ENCODE measurements at regions not wholly inside any gene's neighbourhood (a gene's known extent, or its start where the extent isn't known, plus 50 kb on each side); places are given as distances from the start of the nearest gene placed in this dataset.

DNA sequence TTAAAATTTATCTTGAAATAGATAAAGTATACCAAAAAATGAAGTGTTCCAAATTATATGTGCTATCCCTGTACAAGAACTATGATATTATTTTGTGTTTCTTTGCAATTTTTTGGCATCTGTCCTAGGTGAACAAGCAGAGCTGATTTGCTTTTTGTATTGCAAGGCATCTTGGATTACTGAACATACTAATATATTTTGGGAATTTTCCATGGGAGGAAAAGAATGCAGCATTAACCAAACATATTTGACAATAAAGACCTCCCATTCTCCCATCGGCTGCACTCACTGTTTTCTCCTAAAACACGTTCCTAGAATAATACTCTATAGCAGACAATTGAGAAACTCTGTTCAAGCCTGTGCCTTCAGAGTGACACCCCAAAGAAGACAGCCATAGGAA is 265.1 kb upstream of the ALCAM start:
- Histone ChIP-seq H3K4me1 (ENCODE audit: control insufficient read depth, insufficient read depth, low read length) (no peaks in the 10 kb centered on the region), H3K9ac (ENCODE audit: low read length in 2 of 2) (no peak overlapping the region), H3K36me3 (ENCODE audit: control insufficient read depth in 2 of 2, insufficient read depth in 2 of 2, low read length in 2 of 2) (no peaks in the 10 kb centered on the region), H3K9me3 (ENCODE audit: control insufficient read depth in 2 of 2, low read length in 2 of 2) (no peaks in the 10 kb centered on the region), H3K4me3 (ENCODE audit: low read length in 2 of 2) (no peak overlapping the region), H3K27me3 (ENCODE audit: control insufficient read depth in 1 of 2, insufficient read depth in 2 of 2, low read length in 2 of 2) (no peaks in the 10 kb centered on the region), H3K27ac (ENCODE audit: low read length) (no peak overlapping the region)

DNA sequence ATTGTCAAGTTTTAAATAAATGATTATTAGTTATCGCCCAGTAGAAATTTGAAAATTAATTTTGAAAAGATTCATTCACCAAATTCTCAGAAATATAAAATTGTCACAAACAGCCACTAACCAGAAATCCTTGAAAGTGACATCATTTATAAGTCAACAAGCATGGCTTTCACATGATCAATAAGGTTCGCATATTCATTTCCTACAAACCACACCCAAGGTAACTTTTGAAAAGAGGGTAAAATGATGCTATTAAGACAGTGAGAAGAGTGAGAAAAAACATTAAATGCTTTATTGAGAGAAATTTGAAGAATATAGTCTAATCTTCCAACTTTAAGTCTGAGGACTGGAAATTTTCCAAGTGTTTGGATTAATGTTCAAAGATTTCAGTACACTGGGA is 263.6 kb upstream of the ALCAM start:
- Histone ChIP-seq H3K4me1 (ENCODE audit: control insufficient read depth, insufficient read depth, low read length) (no peaks in the 10 kb centered on the region), H3K27me3 (ENCODE audit: control insufficient read depth in 1 of 2, insufficient read depth in 2 of 2, low read length in 2 of 2) (no peaks in the 10 kb centered on the region), H3K27ac (ENCODE audit: low read length) (no peak overlapping the region), H3K9me3 (ENCODE audit: control insufficient read depth in 2 of 2, low read length in 2 of 2) (no peaks in the 10 kb centered on the region), H3K4me3 (ENCODE audit: low read length in 2 of 2) (no peak overlapping the region), H3K36me3 (ENCODE audit: control insufficient read depth in 2 of 2, insufficient read depth in 2 of 2, low read length in 2 of 2) (no peaks in the 10 kb centered on the region), H3K9ac (ENCODE audit: low read length in 2 of 2) (no peak overlapping the region)

DNA sequence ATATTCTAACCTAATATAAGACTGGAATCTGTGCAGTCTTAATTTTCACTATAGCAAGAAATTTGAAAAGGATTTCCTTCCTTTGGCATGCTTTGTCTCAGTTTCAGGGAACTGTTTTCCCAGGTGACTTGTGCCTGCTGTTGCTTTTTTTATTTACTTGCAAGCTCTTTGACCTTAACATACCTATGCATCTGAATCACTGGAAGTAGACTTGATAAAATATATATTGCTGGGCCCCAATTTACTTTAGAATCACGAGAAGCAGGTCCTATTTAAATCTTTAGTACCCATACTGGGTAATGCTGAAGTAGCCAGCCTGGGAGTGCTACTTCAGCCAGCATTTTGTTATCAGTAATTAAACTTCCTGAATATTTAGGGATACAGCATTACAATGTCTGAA is 257.9 kb upstream of the ALCAM start:
- H3K27ac ChIP-seq (ENCODE audit: low read length), result no peak overlapping the region
- no peaks in the 10 kb centered on the region for H3K36me3 ChIP-seq (ENCODE audit: control insufficient read depth in 2 of 2, insufficient read depth in 2 of 2, low read length in 2 of 2)
- H3K27me3 ChIP-seq (ENCODE audit: control insufficient read depth in 1 of 2, insufficient read depth in 2 of 2, low read length in 2 of 2), result no peaks in the 10 kb centered on the region
- H3K9me3 ChIP-seq (ENCODE audit: control insufficient read depth in 2 of 2, low read length in 2 of 2), result peaks cover 0 to 5% of the 10 kb centered on the region in 2 donors
- H3K4me1 ChIP-seq (ENCODE audit: control insufficient read depth, insufficient read depth, low read length), result no peaks in the 10 kb centered on the region
- H3K4me3 ChIP-seq (ENCODE audit: low read length in 2 of 2), result no peak overlapping the region
- no peak overlapping the region for H3K9ac ChIP-seq (ENCODE audit: low read length in 2 of 2)

DNA sequence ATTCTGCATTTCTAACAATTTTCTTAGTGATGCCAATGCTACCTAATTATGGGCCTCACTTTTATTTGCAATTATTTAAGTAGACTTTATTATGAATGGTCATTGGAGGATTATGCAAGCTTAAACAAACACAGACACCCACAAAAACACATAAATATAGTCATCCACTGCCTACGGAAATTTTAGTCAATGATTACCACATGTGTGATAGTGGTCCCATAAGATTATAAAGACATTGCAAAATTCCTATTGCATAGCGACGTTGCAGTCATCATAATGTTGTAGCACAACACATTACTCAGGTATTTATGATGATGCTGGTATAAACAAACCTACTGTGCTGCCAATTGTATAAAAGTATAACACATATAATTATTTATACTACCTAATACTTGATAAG is 247.8 kb upstream of the ALCAM start:
- Histone ChIP-seq H3K4me3 (ENCODE audit: low read length in 2 of 2) (no peak overlapping the region), H3K27ac (ENCODE audit: low read length) (no peak overlapping the region), H3K4me1 (ENCODE audit: control insufficient read depth, insufficient read depth, low read length) (no peaks in the 10 kb centered on the region), H3K27me3 (ENCODE audit: control insufficient read depth in 1 of 2, insufficient read depth in 2 of 2, low read length in 2 of 2) (no peaks in the 10 kb centered on the region), H3K9ac (ENCODE audit: low read length in 2 of 2) (no peak overlapping the region), H3K9me3 (ENCODE audit: control insufficient read depth in 2 of 2, low read length in 2 of 2) (no peaks in the 10 kb centered on the region), H3K36me3 (ENCODE audit: control insufficient read depth in 2 of 2, insufficient read depth in 2 of 2, low read length in 2 of 2) (no peaks in the 10 kb centered on the region)

DNA sequence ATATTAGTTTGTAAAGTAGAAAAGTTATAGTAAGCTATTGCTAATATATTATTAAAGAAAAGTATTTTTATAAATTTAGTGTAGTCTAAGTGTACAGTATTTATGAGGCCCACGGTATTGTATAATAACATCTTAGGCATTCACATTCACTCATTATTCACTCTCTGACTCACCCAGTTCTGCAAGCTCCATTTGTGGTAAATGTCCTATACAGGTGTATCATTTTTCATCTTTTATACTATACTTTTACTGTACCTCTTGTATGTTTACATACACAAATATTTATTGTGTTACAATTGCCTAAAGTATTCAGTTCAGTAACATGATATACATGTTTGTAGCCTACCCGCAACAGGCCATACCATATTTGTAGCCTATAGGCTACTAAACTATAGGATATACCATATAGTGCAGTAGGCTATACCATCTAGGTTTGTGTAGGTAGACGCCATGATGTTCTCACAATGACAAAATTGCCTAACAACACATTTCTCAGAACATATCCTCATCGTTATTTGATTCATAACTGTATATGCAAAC is 246.8 kb upstream of the ALCAM start:
- H3K27ac ChIP-seq (ENCODE audit: low read length), result no peak overlapping the region
- no peaks in the 10 kb centered on the region for H3K9me3 ChIP-seq (ENCODE audit: control insufficient read depth in 2 of 2, low read length in 2 of 2)
- H3K4me3 ChIP-seq (ENCODE audit: low read length in 2 of 2), result no peak overlapping the region
- H3K36me3 ChIP-seq (ENCODE audit: control insufficient read depth in 2 of 2, insufficient read depth in 2 of 2, low read length in 2 of 2), result no peaks in the 10 kb centered on the region
- H3K9ac ChIP-seq (ENCODE audit: low read length in 2 of 2), result no peak overlapping the region
- no peaks in the 10 kb centered on the region for H3K4me1 ChIP-seq (ENCODE audit: control insufficient read depth, insufficient read depth, low read length)
- H3K27me3 ChIP-seq (ENCODE audit: control insufficient read depth in 1 of 2, insufficient read depth in 2 of 2, low read length in 2 of 2), result no peaks in the 10 kb centered on the region

DNA sequence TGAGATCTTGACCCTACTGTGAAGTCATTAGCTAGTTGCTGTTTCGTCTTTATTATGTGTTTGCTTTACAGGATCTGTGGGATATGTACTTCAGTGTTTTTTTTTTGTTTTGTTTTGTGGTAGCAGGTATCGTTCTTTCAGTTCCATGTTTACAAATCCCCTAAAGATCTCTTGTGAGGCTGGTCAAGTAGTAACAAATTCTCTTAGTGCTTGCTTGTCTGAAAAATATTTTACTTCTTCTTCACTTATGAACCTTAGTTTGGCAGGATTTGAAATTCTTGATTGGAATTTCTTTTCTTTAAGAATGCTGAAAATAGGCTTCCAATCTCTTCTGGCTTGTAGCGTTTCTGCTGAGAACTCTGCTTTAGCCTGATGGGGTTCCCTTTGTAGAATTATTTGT is 235.8 kb upstream of the ALCAM start:
- Histone ChIP-seq H3K27me3 (ENCODE audit: control insufficient read depth in 1 of 2, insufficient read depth in 2 of 2, low read length in 2 of 2) (no peaks in the 10 kb centered on the region), H3K27ac (ENCODE audit: low read length) (no peak overlapping the region), H3K4me3 (ENCODE audit: low read length in 2 of 2) (no peak overlapping the region), H3K4me1 (ENCODE audit: control insufficient read depth, insufficient read depth, low read length) (no peaks in the 10 kb centered on the region), H3K9ac (ENCODE audit: low read length in 2 of 2) (no peak overlapping the region), H3K9me3 (ENCODE audit: control insufficient read depth in 2 of 2, low read length in 2 of 2) (no peaks in the 10 kb centered on the region), H3K36me3 (ENCODE audit: control insufficient read depth in 2 of 2, insufficient read depth in 2 of 2, low read length in 2 of 2) (no peaks in the 10 kb centered on the region)

DNA sequence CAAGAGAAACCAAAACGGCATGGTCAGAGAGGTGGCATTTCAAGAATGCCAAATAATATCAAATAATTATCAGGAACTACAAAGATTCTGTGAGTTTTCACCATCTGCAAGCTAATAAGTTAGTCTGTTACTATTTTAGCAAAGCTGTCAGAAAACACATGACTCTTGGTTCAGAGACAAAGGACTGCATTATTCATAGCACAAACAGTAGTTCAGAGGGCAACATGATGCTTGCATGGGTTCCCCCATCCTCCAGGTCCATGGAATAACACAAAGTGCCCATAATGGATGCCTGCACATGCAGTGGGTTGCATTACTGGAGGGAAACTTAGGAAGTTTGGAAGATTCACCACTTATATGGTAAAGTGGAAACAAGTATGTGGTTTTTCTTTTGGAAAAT is 228.8 kb upstream of the ALCAM start:
- Histone ChIP-seq H3K4me1 (ENCODE audit: control insufficient read depth, insufficient read depth, low read length) (no peaks in the 10 kb centered on the region), H3K9ac (ENCODE audit: low read length in 2 of 2) (no peak overlapping the region), H3K27me3 (ENCODE audit: control insufficient read depth in 1 of 2, insufficient read depth in 2 of 2, low read length in 2 of 2) (no peaks in the 10 kb centered on the region), H3K27ac (ENCODE audit: low read length) (no peak overlapping the region), H3K9me3 (ENCODE audit: control insufficient read depth in 2 of 2, low read length in 2 of 2) (no peaks in the 10 kb centered on the region), H3K4me3 (ENCODE audit: low read length in 2 of 2) (no peak overlapping the region), H3K36me3 (ENCODE audit: control insufficient read depth in 2 of 2, insufficient read depth in 2 of 2, low read length in 2 of 2) (no peaks in the 10 kb centered on the region)

DNA sequence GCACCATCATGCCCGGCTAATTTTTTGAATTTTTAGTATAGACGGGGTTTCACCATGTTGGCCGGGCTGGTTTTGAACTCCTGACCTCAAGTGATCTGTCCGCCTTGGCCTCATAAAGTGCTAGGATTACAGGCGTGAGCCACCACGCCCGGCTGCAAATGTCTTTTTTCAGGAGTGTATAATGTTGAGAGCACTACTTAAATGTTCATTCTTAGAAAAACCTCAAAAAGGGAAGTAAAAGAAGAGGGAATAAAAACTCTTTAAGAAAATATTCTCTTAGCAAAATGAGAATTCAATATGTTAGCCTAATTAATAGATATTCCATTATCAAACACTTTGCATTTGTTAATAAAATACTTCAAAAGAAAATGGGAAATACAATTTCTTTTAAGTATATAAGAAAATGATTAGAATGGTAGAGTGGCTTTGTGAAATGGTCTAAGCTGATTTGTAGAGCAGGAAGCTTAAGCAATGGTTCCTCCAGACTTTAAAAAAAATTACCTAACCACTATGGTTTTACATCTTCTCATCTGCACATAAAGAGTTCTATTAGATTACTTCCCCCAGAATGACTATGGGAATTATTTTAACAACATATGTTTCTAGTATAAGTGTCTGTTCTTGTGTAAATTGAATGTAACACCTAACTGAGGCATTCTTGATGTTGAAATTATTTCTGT is 226.7 kb upstream of the ALCAM start:
- no peaks in the 10 kb centered on the region for H3K4me1 ChIP-seq (ENCODE audit: control insufficient read depth, insufficient read depth, low read length)
- no peaks in the 10 kb centered on the region for H3K36me3 ChIP-seq (ENCODE audit: control insufficient read depth in 2 of 2, insufficient read depth in 2 of 2, low read length in 2 of 2)
- H3K9ac ChIP-seq (ENCODE audit: low read length in 2 of 2), result no peak overlapping the region
- no peaks in the 10 kb centered on the region for H3K27me3 ChIP-seq (ENCODE audit: control insufficient read depth in 1 of 2, insufficient read depth in 2 of 2, low read length in 2 of 2)
- no peak overlapping the region for H3K4me3 ChIP-seq (ENCODE audit: low read length in 2 of 2)
- H3K27ac ChIP-seq (ENCODE audit: low read length), result no peak overlapping the region
- H3K9me3 ChIP-seq (ENCODE audit: control insufficient read depth in 2 of 2, low read length in 2 of 2), result no peaks in the 10 kb centered on the region

DNA sequence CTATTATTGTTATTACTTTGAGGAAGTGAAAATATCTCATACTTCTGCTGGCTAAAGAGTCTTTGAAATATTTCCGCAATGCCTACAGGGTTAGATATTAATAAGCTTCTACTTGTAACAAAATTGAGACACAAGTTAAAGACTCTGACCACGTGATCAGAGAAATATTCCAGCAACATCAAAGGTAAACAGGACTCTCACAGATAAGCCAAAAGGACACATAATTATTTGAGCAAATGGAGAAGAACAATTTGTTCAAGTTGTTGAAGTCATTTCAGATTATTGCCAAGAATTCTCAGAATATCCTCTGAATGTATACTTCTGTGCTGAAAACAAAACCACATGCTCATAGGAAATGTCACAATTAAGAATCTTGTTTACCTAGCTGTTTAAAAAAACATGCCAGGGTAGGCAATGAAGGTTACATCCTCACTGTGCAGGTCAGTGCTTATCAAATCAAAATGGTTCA is 225.8 kb upstream of the ALCAM start:
- Histone ChIP-seq H3K4me1 (ENCODE audit: control insufficient read depth, insufficient read depth, low read length) (no peaks in the 10 kb centered on the region), H3K27ac (ENCODE audit: low read length) (no peak overlapping the region), H3K4me3 (ENCODE audit: low read length in 2 of 2) (no peak overlapping the region), H3K9me3 (ENCODE audit: control insufficient read depth in 2 of 2, low read length in 2 of 2) (no peaks in the 10 kb centered on the region), H3K27me3 (ENCODE audit: control insufficient read depth in 1 of 2, insufficient read depth in 2 of 2, low read length in 2 of 2) (no peaks in the 10 kb centered on the region), H3K9ac (ENCODE audit: low read length in 2 of 2) (no peak overlapping the region), H3K36me3 (ENCODE audit: control insufficient read depth in 2 of 2, insufficient read depth in 2 of 2, low read length in 2 of 2) (no peaks in the 10 kb centered on the region)

DNA sequence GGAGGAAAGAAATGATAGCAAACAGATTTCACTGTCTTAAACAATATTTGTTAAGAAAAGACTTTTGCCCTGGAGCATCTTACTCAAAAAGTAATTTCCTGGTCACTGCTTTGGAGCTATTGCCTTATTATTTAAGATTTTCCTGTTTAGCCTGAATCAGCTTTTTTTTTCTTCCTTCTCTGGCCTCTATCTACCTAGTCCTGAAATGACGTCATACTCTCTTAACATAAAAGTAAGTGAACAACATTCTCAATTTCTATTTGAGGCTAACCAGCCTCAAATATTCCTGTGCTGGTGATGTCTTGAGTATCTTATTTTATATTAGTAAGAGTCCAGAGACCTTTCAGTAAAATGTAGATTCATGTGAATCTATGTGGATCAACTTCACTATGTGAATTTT is 221.9 kb upstream of the ALCAM start:
- Histone ChIP-seq H3K36me3 (ENCODE audit: control insufficient read depth in 2 of 2, insufficient read depth in 2 of 2, low read length in 2 of 2) (no peaks in the 10 kb centered on the region), H3K27ac (ENCODE audit: low read length) (no peak overlapping the region), H3K9ac (ENCODE audit: low read length in 2 of 2) (no peak overlapping the region), H3K27me3 (ENCODE audit: control insufficient read depth in 1 of 2, insufficient read depth in 2 of 2, low read length in 2 of 2) (no peaks in the 10 kb centered on the region), H3K4me3 (ENCODE audit: low read length in 2 of 2) (no peak overlapping the region), H3K9me3 (ENCODE audit: control insufficient read depth in 2 of 2, low read length in 2 of 2) (no peaks in the 10 kb centered on the region), H3K4me1 (ENCODE audit: control insufficient read depth, insufficient read depth, low read length) (no peaks in the 10 kb centered on the region)

DNA sequence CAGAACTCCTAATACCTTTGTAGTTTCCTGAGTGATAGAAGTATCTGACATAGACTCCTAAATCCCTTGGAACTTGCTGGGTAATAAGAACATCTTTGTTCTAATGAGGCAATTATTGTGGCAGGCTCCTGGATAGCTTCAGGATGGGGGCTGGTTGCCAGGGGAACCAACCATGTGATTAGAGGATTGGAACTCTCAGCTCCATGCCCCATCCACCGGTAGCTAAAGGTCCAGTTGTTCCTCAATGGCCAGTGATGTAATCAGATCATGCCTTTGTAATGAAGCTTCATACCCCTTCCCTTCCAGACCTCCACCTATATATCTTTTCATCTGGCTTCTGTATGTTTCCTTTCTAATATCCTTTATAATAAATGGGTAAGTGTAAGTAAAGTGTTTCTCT is 221.2 kb upstream of the ALCAM start:
- Histone ChIP-seq H3K36me3 (ENCODE audit: control insufficient read depth in 2 of 2, insufficient read depth in 2 of 2, low read length in 2 of 2) (no peaks in the 10 kb centered on the region), H3K9ac (ENCODE audit: low read length in 2 of 2) (no peak overlapping the region), H3K27me3 (ENCODE audit: control insufficient read depth in 1 of 2, insufficient read depth in 2 of 2, low read length in 2 of 2) (no peaks in the 10 kb centered on the region), H3K4me3 (ENCODE audit: low read length in 2 of 2) (no peak overlapping the region), H3K9me3 (ENCODE audit: control insufficient read depth in 2 of 2, low read length in 2 of 2) (no peaks in the 10 kb centered on the region), H3K4me1 (ENCODE audit: control insufficient read depth, insufficient read depth, low read length) (no peaks in the 10 kb centered on the region), H3K27ac (ENCODE audit: low read length) (no peak overlapping the region)
